Nephron progenitor cell (in vitro differentiated cells): ENCODE measurements at regions not wholly inside any gene's neighbourhood (a gene's known extent, or its start where the extent isn't known, plus 50 kb on each side); places are given as distances from the start of the nearest gene placed in this dataset.

Experiments
- DNase-seq: peaks from one replicate; pipeline ENCODE4 v3.0.0; 2021
- H3K27ac Mint-ChIP-seq: 2 replicates; pipeline ENCODE4 v1.8.0; 2021; ENCODE audit warnings: mild to moderate bottlenecking, moderate library complexity, mixed read lengths
- H3K27me3 Mint-ChIP-seq: 2 replicates; pipeline ENCODE4 v1.8.0; 2021; ENCODE audit warnings: mild to moderate bottlenecking, low read depth, mixed read lengths; ENCODE audit not compliant: poor library complexity
- H3K36me3 Mint-ChIP-seq: 2 replicates; pipeline ENCODE4 v1.8.0; 2021; ENCODE audit warnings: low read depth, mixed read lengths
- H3K4me1 Mint-ChIP-seq: 2 replicates; pipeline ENCODE4 v1.8.0; 2021; ENCODE audit warnings: mixed read lengths
- H3K4me3 Mint-ChIP-seq: 2 replicates; pipeline ENCODE4 v1.8.0; 2021; ENCODE audit warnings: mild to moderate bottlenecking, moderate library complexity, mixed read lengths
- H3K9me3 Mint-ChIP-seq: 2 replicates; pipeline ENCODE4 v1.8.0; 2021; ENCODE audit warnings: mild to moderate bottlenecking, moderate library complexity, mixed read lengths
- CTCF ChIP-seq: fragments of 200-600 bp; sonication (generic); IDR thresholded peaks from 2 replicates; pipeline ENCODE4 v1.5.0; 2021; ENCODE audit warnings: antibody characterized with exemption

GRCh38 chr5:51201024-51201423 is 182.2 kb upstream of the ISL1 start:
- no peak for TF ChIP-seq CTCF

GRCh38 chr5:51201708-51202107 is 181.5 kb upstream of the ISL1 start:
- DNase-seq: no peak
- no peak for TF ChIP-seq CTCF
- H3K27ac Mint-ChIP-seq: no peak overlapping the region
- no peaks in the 10 kb centered on the region for H3K27me3 Mint-ChIP-seq
- H3K9me3 Mint-ChIP-seq: no peaks in the 10 kb centered on the region
- H3K36me3 Mint-ChIP-seq: no peaks in the 10 kb centered on the region
- no peak overlapping the region for H3K4me3 Mint-ChIP-seq
- H3K4me1 Mint-ChIP-seq: no peaks in the 10 kb centered on the region

More at GRCh38 chr5:51201024-51201423, 182.2 kb upstream of the ISL1 start:
- Mint-ChIP-seq H3K36me3 (no peaks in the 10 kb centered on the region), H3K4me1 (no peaks in the 10 kb centered on the region), H3K27me3 (no peaks in the 10 kb centered on the region), H3K9me3 (no peaks in the 10 kb centered on the region), H3K4me3 (no peak overlapping the region), H3K27ac (no peak overlapping the region)
- DNase-seq: no peak

GRCh38 chr5:51202161-51202560 is 181.1 kb upstream of the ISL1 start:
- Mint-ChIP-seq H3K27ac (no peak overlapping the region), H3K27me3 (no peaks in the 10 kb centered on the region), H3K4me1 (no peaks in the 10 kb centered on the region), H3K9me3 (no peaks in the 10 kb centered on the region), H3K36me3 (no peaks in the 10 kb centered on the region), H3K4me3 (no peak overlapping the region)
- no peak for DNase-seq
- no peak for TF ChIP-seq CTCF

GRCh38 chr5:51203598-51203997 is 179.7 kb upstream of the ISL1 start:
- Mint-ChIP-seq H3K27ac (no peak overlapping the region), H3K4me3 (no peak overlapping the region), H3K4me1 (no peaks in the 10 kb centered on the region), H3K9me3 (no peaks in the 10 kb centered on the region), H3K36me3 (no peaks in the 10 kb centered on the region), H3K27me3 (no peaks in the 10 kb centered on the region)
- DNase-seq: no peak
- TF ChIP-seq CTCF: no peak

- Mint-ChIP-seq H3K9me3 (no peaks in the 10 kb centered on the region), H3K4me1 (no peaks in the 10 kb centered on the region), H3K4me3 (no peak overlapping the region), H3K27me3 (no peaks in the 10 kb centered on the region), H3K27ac (no peak overlapping the region), H3K36me3 (no peaks in the 10 kb centered on the region)
- TF ChIP-seq CTCF: no peak
- DNase-seq: no peak
These were observed 175.0 kb upstream of the ISL1 start for GRCh38 chr5:51208296-51208695.

GRCh38 chr5:51214746-51215145 is 168.5 kb upstream of the ISL1 start:
- no peak for DNase-seq
- H3K4me1 Mint-ChIP-seq: no peaks in the 10 kb centered on the region
- H3K9me3 Mint-ChIP-seq: no peaks in the 10 kb centered on the region
- no peak overlapping the region for H3K4me3 Mint-ChIP-seq
- no peak overlapping the region for H3K27ac Mint-ChIP-seq
- TF ChIP-seq CTCF: no peak
- H3K27me3 Mint-ChIP-seq: peaks cover 3% of the 10 kb centered on the region
- no peaks in the 10 kb centered on the region for H3K36me3 Mint-ChIP-seq
